Lower leg skin (tissue), 4 donors: ENCODE measurements at regions not wholly inside any gene's neighbourhood (a gene's known extent, or its start where the extent isn't known, plus 50 kb on each side); places are given as distances from the start of the nearest gene placed in this dataset.

Source experiments
- DNase-seq, 2 donors: peaks; one replicate each; pipeline ENCODE4 v3.0.0-alpha.2; 2019; ENCODE audit warnings: low spot score in 2 of 2
- H3K4me3 ChIP-seq: fragments of 200-600 bp; sonication (generic); 2 replicates; pipeline ENCODE4 v1.5.1; 2017; ENCODE audit warnings: mild to moderate bottlenecking, low read depth; ENCODE audit not compliant: poor library complexity, severe bottlenecking
- CTCF ChIP-seq, 3 donors: fragments of 450-650 bp; IDR thresholded peaks; one replicate each; pipeline ENCODE4 v1.5.1; 2016; ENCODE audit warnings: antibody characterized with exemption in 3 of 3, mild to moderate bottlenecking in 3 of 3, moderate library complexity in 2 of 3
- POLR2A ChIP-seq, 2 donors: fragments of 450-650 bp; IDR thresholded peaks; one replicate each; pipeline ENCODE4 v1.6.1; 2016 to 2017; ENCODE audit warnings: antibody characterized with exemption in 2 of 2, mild to moderate bottlenecking in 1 of 2, moderate library complexity in 1 of 2
- WGBS, 2 donors: methylation state at CpG; one replicate each; pipeline ENCODE4 v1.1.5; 2018; 5-methylcytosine and 5-hydroxymethylcytosine counted together
- intact Hi-C: fragments of 100-400 bp; cut with DNase I; formaldehyde crosslinking; loops from one replicate; pipeline ENCODE4 v1.15.0; 2023; ENCODE audit warnings: low total_unique reads

GRCh38 chr5:17872204-17872603 is 237.9 kb downstream of the TAF11L14 start:
- H3K4me3 ChIP-seq: no peak overlapping the region
- intact Hi-C loops: no loop called here
- no peak for DNase-seq
- TF ChIP-seq CTCF (IDR thresholded peaks at IDR 0.05): no peak
- TF ChIP-seq POLR2A (IDR thresholded peaks at IDR 0.05): no peak
- WGBS, 2 donors: 77 to 80% methylated on average over 4 of the region's 4 CpGs

GRCh38 chr5:17878541-17878940 is 244.3 kb downstream of the TAF11L14 start:
- no peak overlapping the region for H3K4me3 ChIP-seq
- TF ChIP-seq POLR2A (IDR thresholded peaks at IDR 0.05) (no peak), CTCF (IDR thresholded peaks at IDR 0.05) (no peak)
- WGBS, 2 donors: 94 to 96% methylated on average over 2 of the region's 2 CpGs
- intact Hi-C loops: no loop called here
- DNase-seq: no peak

- WGBS, 2 donors: 66 to 83% methylated on average over 2 of the region's 2 CpGs
Measured at GRCh38 chr5:17879276-17879675, 245.0 kb downstream of the TAF11L14 start.

GRCh38 chr5:17880869-17881268 is 246.6 kb downstream of the TAF11L14 start:
- intact Hi-C loops: no loop called here
- no peak for DNase-seq
- no peak overlapping the region for H3K4me3 ChIP-seq
- 84 to 87% methylated on average over 4 of the region's 4 CpGs for WGBS, 2 donors
- TF ChIP-seq POLR2A (IDR thresholded peaks at IDR 0.05) (no peak), CTCF (IDR thresholded peaks at IDR 0.05) (no peak)

More at GRCh38 chr5:17879276-17879675, 245.0 kb downstream of the TAF11L14 start:
- no peak for TF ChIP-seq POLR2A (IDR thresholded peaks at IDR 0.05)
- TF ChIP-seq CTCF (IDR thresholded peaks at IDR 0.05): no peak
- intact Hi-C loops: no loop called here
- DNase-seq: no peak
- no peak overlapping the region for H3K4me3 ChIP-seq

DNA sequence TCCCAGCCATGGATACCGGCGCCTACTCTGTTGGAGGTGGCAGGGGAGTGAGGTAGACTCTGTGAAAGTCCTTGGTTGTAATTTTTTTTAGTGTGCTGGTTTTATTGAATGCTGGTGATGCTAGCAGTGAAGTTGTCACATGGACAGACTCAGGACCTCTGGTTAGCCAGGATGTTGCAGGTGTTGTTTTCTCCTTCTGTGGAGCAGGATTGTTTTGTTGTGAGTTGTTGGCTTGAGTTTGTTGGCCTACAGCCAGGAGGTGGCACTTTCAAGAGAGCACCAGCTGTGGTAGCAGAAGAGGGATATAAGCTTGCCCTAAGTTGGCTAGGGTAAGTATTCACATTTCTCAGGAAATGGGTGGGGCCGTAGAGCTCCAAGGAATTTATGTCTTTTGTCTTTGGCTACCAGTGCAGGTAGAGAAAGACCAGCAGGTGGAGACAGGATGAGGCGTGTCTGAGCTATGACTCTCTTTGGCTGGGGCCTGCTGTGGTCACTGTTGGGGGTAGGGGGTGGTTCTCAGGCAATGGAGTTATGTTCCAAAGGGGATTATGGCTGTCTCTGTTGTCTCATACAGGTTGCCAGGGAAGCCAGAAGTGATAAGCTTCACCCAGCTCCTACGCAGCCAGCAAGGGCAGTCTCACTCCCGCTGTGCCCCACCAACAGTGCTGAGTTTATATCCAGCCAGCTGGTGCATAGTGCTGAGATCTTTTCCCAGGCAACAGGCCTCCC is 248.7 kb downstream of the TAF11L14 start:
- 62% methylated on average over 6 of the region's 6 CpGs for WGBS, 2 donors
- TF ChIP-seq CTCF (IDR thresholded peaks at IDR 0.05) (no peak), POLR2A (IDR thresholded peaks at IDR 0.05) (no peak)
- DNase-seq: no peak
- intact Hi-C loops: no loop called here
- H3K4me3 ChIP-seq: no peak overlapping the region

- intact Hi-C loops: no loop called here
- H3K4me3 ChIP-seq: no peak overlapping the region
- DNase-seq: no peak
- TF ChIP-seq CTCF (IDR thresholded peaks at IDR 0.05) (no peak), POLR2A (IDR thresholded peaks at IDR 0.05) (no peak)
Measured at GRCh38 chr5:17888155-17888554, 253.9 kb downstream of the TAF11L14 start.
